ENCODE measurements at regions not wholly inside any gene's neighbourhood (a gene's known extent, or its start where the extent isn't known, plus 50 kb on each side); places are given as distances from the start of the nearest gene placed in this dataset.
"Not testable (repeated sequence)": the region's sequence is repeated elsewhere in the genome, so short reads cannot be mapped to it uniquely, and the experiment has no call there.

DNA sequence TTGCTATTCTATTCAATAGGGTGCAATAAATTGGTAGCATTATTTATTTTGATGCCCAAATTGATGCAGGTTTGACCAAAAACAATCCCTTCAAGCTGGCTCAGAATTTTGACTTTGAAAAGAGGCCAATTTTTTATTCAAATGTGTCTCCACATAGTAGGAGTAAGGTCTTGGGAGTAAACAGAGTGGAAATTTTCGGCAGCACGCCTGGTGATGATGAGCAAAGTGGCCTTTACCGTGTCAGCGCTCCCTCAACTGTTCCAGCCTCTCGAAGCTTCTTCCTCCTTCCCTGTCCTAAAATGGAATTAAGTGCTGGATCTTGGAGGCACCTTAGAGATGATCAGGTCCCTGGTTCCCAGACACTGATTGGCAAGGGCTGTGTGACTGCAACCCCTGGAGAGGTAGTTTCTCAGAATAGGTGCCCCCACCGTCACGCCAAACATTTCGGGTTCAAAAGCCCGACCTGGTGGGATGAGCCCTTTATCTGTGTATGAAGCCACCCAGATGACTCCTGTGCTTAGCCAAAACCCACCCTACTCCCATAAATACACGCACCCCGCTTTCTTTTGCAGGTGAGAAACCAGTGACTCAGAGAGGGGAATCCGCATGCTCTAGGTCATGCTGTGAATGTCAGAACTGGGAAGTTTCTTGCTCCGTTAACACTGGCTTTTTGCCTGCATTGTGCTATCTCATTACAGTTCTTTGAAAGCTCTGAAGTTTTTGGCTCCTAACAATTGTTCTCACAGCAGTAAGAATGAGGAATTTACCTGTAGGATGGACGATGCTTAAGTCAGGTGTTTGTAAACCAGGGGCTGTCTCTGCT, 89.1 kb downstream of the CRYGS start:
- WGBS, 2 experiments (ENCODE audit: insufficient coverage in 2 of 2): 86 to 91% methylated on average over 9 to 10 of the region's 14 CpGs
- H3K4me3 ChIP-seq (ENCODE audit: extremely low read depth, insufficient read depth, low read length, poor library complexity, severe bottlenecking): no peak overlapping the region
- H3K27ac ChIP-seq (ENCODE audit: low read depth, low read length, severe bottlenecking): no peak overlapping the region
- no peaks in the 10 kb centered on the region for H3K36me3 ChIP-seq (ENCODE audit: control insufficient read depth, insufficient read depth, low read length)
- no peaks in the 10 kb centered on the region for H3K9me3 ChIP-seq (ENCODE audit: control insufficient read depth, low read length)
- no peaks in the 10 kb centered on the region for H3K4me1 ChIP-seq (ENCODE audit: control insufficient read depth, insufficient read depth, low read length, poor library complexity, severe bottlenecking)

DNA sequence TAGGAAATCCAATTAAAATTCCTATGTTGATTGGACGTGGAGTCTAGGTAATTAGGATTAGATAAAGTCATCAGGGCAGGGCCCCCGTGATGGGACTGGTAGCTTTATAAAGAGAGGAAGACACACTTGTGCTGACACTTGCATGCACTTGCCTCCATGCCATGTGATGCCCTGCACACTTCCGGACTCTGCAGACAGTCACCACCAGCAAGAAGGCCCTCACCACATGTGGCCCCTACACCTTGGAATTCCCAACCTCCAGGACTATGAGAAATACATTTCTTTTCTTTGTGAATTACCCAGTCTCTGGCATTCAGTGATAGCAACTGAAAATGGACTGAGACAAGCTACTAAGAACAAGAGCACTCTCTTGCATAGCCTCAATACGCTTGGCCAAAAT, 90.6 kb downstream of the CRYGS start:
- Histone ChIP-seq H3K4me1 (ENCODE audit: control insufficient read depth, insufficient read depth, low read length, poor library complexity, severe bottlenecking) (no peaks in the 10 kb centered on the region), H3K27ac (ENCODE audit: low read depth, low read length, severe bottlenecking) (no peak overlapping the region), H3K4me3 (ENCODE audit: extremely low read depth, insufficient read depth, low read length, poor library complexity, severe bottlenecking) (no peak overlapping the region), H3K9me3 (ENCODE audit: control insufficient read depth, low read length) (no peaks in the 10 kb centered on the region), H3K36me3 (ENCODE audit: control insufficient read depth, insufficient read depth, low read length) (no peaks in the 10 kb centered on the region)
- 92 to 93% methylated on average over 2 to 4 of the region's 4 CpGs for WGBS, 2 experiments (ENCODE audit: insufficient coverage in 2 of 2)

DNA sequence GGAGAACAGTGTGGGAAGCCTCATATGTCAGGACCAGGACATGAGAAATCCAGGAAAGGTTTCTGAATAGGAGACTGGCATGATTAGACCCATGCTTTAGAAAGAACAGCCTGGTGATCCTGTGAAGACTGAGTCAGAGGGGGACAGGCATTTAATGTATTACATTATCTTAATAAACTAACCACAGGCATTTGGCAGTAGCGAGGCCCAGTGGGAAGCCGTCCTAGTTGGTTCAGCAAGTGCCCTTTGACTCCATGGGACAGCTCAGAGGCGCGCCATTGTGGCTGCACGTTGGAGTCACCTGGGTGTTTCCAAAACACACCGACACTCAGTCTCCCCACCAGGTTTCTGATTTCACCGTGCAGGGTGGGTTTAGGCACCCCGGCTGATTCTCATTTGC, 90.5 kb upstream of the DGKG start:
- no peak overlapping the region for H3K4me3 ChIP-seq (ENCODE audit: extremely low read depth, insufficient read depth, low read length, poor library complexity, severe bottlenecking)
- WGBS, 2 experiments (ENCODE audit: insufficient coverage in 2 of 2): 90 to 92% methylated on average over 8 of the region's 8 CpGs
- H3K4me1 ChIP-seq (ENCODE audit: control insufficient read depth, insufficient read depth, low read length, poor library complexity, severe bottlenecking): no peaks in the 10 kb centered on the region
- no peaks in the 10 kb centered on the region for H3K36me3 ChIP-seq (ENCODE audit: control insufficient read depth, insufficient read depth, low read length)
- H3K27ac ChIP-seq (ENCODE audit: low read depth, low read length, severe bottlenecking): no peak overlapping the region
- H3K9me3 ChIP-seq (ENCODE audit: control insufficient read depth, low read length): no peaks in the 10 kb centered on the region

DNA sequence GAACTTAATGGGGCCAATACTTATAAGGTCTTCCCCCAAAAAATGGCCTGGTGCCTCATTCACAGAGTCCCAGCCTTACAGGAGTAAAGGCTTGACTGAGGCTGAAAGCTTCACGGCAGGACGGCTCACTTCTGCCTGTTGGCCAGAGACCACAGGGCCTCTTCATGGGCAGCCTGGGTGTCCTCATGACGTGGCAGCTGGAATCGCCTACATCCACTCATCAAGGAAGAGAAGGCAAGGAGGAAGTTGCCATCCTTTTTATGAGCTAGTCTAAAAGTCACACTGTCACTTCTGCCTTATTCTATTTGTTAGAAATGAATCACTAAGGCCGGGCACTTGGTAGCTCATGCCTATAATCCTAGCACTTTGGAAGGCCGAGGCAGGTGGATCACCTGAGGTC, 89.3 kb upstream of the DGKG start:
- no peaks in the 10 kb centered on the region for H3K4me1 ChIP-seq (ENCODE audit: control insufficient read depth, insufficient read depth, low read length, poor library complexity, severe bottlenecking)
- H3K9me3 ChIP-seq (ENCODE audit: control insufficient read depth, low read length): no peaks in the 10 kb centered on the region
- H3K4me3 ChIP-seq (ENCODE audit: extremely low read depth, insufficient read depth, low read length, poor library complexity, severe bottlenecking): no peak overlapping the region
- 95 to 100% methylated on average over 2 to 6 of the region's 6 CpGs for WGBS, 2 experiments (ENCODE audit: insufficient coverage in 2 of 2)
- no peak overlapping the region for H3K27ac ChIP-seq (ENCODE audit: low read depth, low read length, severe bottlenecking)
- no peaks in the 10 kb centered on the region for H3K36me3 ChIP-seq (ENCODE audit: control insufficient read depth, insufficient read depth, low read length)

DNA sequence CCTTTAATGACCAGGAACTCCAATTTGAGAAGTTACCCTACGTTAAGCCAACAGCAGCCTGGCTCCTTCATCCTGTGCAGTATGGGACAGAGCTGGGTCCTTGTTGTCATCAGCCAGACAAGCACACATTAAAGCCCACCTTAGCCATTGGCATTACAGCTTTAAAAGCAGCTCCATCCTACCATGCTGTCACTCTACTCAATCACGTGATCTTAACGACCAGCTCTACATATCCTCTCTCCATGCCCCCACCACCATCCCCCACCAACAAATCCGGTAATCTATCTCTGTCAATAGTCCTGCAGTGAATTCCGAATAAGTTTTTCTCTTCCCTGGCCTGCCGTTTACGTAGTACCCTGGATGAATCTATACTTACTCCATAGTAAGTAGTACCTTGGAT, 82.9 kb upstream of the DGKG start:
- no peaks in the 10 kb centered on the region for H3K9me3 ChIP-seq (ENCODE audit: control insufficient read depth, low read length)
- no peak overlapping the region for H3K4me3 ChIP-seq (ENCODE audit: extremely low read depth, insufficient read depth, low read length, poor library complexity, severe bottlenecking)
- no peak overlapping the region for H3K27ac ChIP-seq (ENCODE audit: low read depth, low read length, severe bottlenecking)
- 88 to 95% methylated on average over 1 to 4 of the region's 7 CpGs for WGBS, 2 experiments (ENCODE audit: insufficient coverage in 2 of 2)
- no peaks in the 10 kb centered on the region for H3K36me3 ChIP-seq (ENCODE audit: control insufficient read depth, insufficient read depth, low read length)
- no peaks in the 10 kb centered on the region for H3K4me1 ChIP-seq (ENCODE audit: control insufficient read depth, insufficient read depth, low read length, poor library complexity, severe bottlenecking)

DNA sequence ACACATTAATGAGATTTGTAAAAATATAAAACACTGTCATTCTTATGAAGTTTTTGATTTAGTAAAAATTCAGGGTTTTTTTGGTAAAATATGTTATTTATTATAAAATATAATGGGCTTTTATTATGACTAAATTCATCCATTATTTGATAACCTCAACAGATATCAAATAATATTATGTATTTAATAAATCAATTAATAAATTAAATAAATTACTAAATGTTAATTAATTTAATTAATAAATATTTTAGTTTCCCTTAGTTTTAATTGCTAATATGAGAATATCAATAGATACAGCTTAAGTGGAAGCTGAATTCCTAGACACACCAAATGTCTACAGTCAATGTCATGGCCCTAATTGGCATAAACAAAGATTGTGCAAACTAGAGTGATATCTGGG, 82.3 kb upstream of the DGKG start:
- Histone ChIP-seq H3K27ac (ENCODE audit: low read depth, low read length, severe bottlenecking) (no peak overlapping the region), H3K4me3 (ENCODE audit: extremely low read depth, insufficient read depth, low read length, poor library complexity, severe bottlenecking) (no peak overlapping the region), H3K9me3 (ENCODE audit: control insufficient read depth, low read length) (no peaks in the 10 kb centered on the region), H3K36me3 (ENCODE audit: control insufficient read depth, insufficient read depth, low read length) (no peaks in the 10 kb centered on the region), H3K4me1 (ENCODE audit: control insufficient read depth, insufficient read depth, low read length, poor library complexity, severe bottlenecking) (no peaks in the 10 kb centered on the region)

DNA sequence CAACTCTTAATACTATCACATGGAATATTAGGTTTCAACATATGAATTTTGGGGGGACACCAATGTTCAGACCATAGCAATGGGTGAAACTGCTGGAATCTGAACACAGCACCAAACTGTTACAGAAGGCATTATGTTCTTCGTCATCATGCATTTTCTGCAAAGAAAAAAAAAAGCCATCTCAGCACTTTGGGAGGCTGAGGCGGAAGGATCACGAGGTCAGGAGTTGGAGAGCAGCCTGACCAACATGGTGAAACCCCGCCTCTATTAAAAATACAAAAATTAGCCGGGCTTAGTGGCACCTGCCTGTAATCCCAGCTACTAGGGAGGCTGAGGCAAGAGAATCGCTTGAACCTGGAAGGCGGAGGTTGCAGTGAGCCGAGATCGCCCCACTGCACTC, 80.9 kb upstream of the DGKG start:
- not testable (repeated sequence) for H3K36me3 ChIP-seq (ENCODE audit: control insufficient read depth, insufficient read depth, low read length); H3K9me3 ChIP-seq (ENCODE audit: control insufficient read depth, low read length); H3K4me3 ChIP-seq (ENCODE audit: extremely low read depth, insufficient read depth, low read length, poor library complexity, severe bottlenecking); H3K4me1 ChIP-seq (ENCODE audit: control insufficient read depth, insufficient read depth, low read length, poor library complexity, severe bottlenecking); H3K27ac ChIP-seq (ENCODE audit: low read depth, low read length, severe bottlenecking)
- WGBS, 2 experiments (ENCODE audit: insufficient coverage in 2 of 2): 77 to 83% methylated on average over 5 to 6 of the region's 9 CpGs

DNA sequence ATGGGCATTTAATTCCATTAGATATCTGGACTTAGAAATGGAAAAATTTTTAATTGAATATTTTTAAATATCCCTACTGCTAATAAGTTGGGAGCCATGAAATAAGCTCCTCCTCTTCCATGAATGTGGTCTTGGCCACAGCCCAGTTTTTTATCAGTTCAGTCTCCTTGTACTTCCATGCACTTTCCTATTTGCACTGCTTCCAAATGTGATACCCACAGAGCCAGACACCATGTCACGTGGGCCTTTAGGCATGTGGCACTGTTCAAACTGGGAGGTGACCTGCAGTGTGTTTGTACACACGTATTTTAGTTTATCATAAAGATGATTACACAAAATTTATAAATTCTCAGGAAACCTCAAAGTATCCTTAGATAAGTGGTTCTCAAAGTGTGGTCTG, 80.1 kb upstream of the DGKG start:
- H3K36me3 ChIP-seq (ENCODE audit: control insufficient read depth, insufficient read depth, low read length): no peaks in the 10 kb centered on the region
- H3K4me3 ChIP-seq (ENCODE audit: extremely low read depth, insufficient read depth, low read length, poor library complexity, severe bottlenecking): no peak overlapping the region
- no CpG with 5 or more reads among the region's 2 CpGs for WGBS, 2 experiments (ENCODE audit: insufficient coverage in 2 of 2)
- H3K4me1 ChIP-seq (ENCODE audit: control insufficient read depth, insufficient read depth, low read length, poor library complexity, severe bottlenecking): no peaks in the 10 kb centered on the region
- H3K9me3 ChIP-seq (ENCODE audit: control insufficient read depth, low read length): no peaks in the 10 kb centered on the region
- H3K27ac ChIP-seq (ENCODE audit: low read depth, low read length, severe bottlenecking): no peak overlapping the region

DNA sequence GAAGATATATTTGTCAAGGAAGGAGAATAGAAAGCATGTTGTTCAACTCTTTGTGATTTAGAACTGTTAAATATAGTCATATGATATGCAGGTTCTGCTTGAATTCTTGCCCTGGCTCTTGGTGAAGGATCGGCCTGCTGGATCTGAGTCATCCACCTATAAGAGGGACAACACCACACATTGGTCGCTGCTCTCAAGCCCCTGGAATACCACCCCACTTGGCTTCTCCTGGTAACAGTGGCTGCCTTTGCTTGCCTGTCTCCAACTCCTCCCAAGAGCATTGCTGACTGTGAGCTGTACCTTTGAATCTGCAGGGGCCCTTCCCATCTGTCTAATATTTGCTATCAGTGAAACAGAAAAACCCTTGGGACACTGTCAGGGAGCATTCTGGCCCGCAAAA, 78.9 kb upstream of the DGKG start:
- H3K27ac ChIP-seq (ENCODE audit: low read depth, low read length, severe bottlenecking): no peak overlapping the region
- no peaks in the 10 kb centered on the region for H3K9me3 ChIP-seq (ENCODE audit: control insufficient read depth, low read length)
- no peaks in the 10 kb centered on the region for H3K4me1 ChIP-seq (ENCODE audit: control insufficient read depth, insufficient read depth, low read length, poor library complexity, severe bottlenecking)
- WGBS, 2 experiments (ENCODE audit: insufficient coverage in 2 of 2): 78 to 100% methylated on average over 1 to 3 of the region's 3 CpGs
- H3K4me3 ChIP-seq (ENCODE audit: extremely low read depth, insufficient read depth, low read length, poor library complexity, severe bottlenecking): no peak overlapping the region
- no peaks in the 10 kb centered on the region for H3K36me3 ChIP-seq (ENCODE audit: control insufficient read depth, insufficient read depth, low read length)

DNA sequence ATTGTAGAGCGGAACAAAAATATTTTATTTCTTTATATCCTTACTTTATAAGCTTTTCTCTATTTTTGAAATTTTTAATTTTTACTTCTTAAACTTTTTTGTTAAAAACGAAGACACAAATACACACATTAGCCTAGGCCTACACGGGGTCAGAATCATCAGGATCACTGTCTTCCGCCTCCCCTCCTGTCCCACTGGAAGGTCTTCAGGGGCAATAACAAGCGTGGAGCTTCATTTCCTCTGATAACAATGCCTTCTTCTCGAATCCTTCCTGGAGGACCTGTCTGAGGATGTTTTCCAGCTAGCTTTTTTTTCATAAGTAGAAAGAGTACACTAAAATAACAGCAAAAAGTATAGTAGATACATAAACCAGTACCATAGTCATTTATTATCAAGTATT, 77.7 kb upstream of the DGKG start:
- no peak overlapping the region for H3K4me3 ChIP-seq (ENCODE audit: extremely low read depth, insufficient read depth, low read length, poor library complexity, severe bottlenecking)
- 84 to 91% methylated on average over 3 to 4 of the region's 6 CpGs for WGBS, 2 experiments (ENCODE audit: insufficient coverage in 2 of 2)
- no peak overlapping the region for H3K27ac ChIP-seq (ENCODE audit: low read depth, low read length, severe bottlenecking)
- no peaks in the 10 kb centered on the region for H3K36me3 ChIP-seq (ENCODE audit: control insufficient read depth, insufficient read depth, low read length)
- H3K9me3 ChIP-seq (ENCODE audit: control insufficient read depth, low read length): no peaks in the 10 kb centered on the region
- H3K4me1 ChIP-seq (ENCODE audit: control insufficient read depth, insufficient read depth, low read length, poor library complexity, severe bottlenecking): no peaks in the 10 kb centered on the region

DNA sequence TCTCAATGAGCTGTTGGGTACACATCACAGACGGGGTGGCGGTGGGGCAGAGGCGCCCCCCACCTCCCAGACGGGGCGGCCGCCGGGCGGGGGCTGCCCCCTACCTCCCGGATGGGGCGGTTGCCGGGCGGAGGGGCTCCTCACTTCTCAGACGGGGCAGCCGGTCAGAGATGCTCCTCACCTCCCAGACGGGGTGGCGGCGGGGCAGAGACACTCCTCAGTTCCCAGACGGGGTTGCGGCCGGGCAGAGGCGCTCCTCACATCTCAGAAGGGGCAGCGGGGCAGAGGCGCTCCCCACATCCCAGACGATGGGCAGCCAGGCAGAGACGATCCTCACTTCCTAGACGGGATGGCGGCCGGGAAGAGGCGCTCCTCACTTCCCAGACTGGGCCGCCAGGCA, 73.3 kb upstream of the DGKG start:
- not testable (repeated sequence) for H3K27ac ChIP-seq (ENCODE audit: low read depth, low read length, severe bottlenecking); H3K9me3 ChIP-seq (ENCODE audit: control insufficient read depth, low read length); H3K36me3 ChIP-seq (ENCODE audit: control insufficient read depth, insufficient read depth, low read length); H3K4me3 ChIP-seq (ENCODE audit: extremely low read depth, insufficient read depth, low read length, poor library complexity, severe bottlenecking); H3K4me1 ChIP-seq (ENCODE audit: control insufficient read depth, insufficient read depth, low read length, poor library complexity, severe bottlenecking)
- 97 to 98% methylated on average over 8 to 28 of the region's 30 CpGs for WGBS, 2 experiments (ENCODE audit: insufficient coverage in 2 of 2)

All from mesodermal cell (in vitro differentiated cells).